ENCODE measurements at regions not wholly inside any gene's neighbourhood (a gene's known extent, or its start where the extent isn't known, plus 50 kb on each side); places are given as distances from the start of the nearest gene placed in this dataset.
"Not testable (repeated sequence)": the region's sequence is repeated elsewhere in the genome, so short reads cannot be mapped to it uniquely, and the experiment has no call there.

- DNase-seq: no peak
Observed at GRCh38 chr6:90676516-90677300, 89.8 kb upstream of the MAP3K7 start.

DNA sequence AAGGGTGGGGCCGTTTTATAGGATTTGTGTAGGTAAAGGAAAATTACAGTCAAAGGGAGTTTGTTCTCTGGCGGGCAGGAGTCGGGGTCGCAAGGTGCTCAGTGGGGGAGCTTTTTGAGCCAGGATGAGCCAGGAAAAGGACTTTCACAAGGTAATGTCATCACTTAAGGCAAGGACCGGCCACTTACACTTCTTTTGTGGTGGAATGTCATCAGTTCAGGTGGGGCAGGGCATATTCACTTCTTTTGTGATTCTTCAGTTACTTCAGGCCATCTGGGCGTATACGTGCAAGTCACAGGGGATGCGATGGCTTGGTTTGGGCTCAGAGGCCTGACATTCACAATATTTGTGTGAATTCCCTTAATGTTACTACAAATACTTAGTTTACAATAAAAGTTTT lies 88.2 kb upstream of the MAP3K7 start:
- DNase-seq: not testable (repeated sequence)

GRCh38 chr6:90674077-90674476 lies 87.2 kb upstream of the MAP3K7 start:
- DNase-seq: not testable (repeated sequence)

DNA sequence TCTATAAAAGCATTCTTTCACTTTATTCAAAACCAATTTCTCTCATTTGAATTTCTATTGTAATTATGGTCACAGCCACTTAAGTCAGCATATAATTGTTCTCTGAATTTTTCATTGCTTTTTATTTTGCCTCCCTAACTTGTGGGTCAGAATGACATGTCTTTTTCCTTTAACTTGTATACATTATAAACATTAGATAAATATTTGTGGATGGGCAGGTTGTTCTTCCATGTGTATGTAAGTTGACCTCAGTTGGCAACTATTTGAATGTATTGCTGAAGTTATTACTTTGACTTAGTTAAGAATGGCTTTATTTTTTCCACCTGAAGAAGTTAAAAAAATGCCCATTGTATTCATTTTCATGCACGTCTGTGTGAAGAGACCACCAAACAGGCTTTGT lies 83.0 kb upstream of the MAP3K7 start:
- DNase-seq: no peak

GRCh38 chr6:90669420-90669819 lies 82.5 kb upstream of the MAP3K7 start:
- no peak for DNase-seq

DNA sequence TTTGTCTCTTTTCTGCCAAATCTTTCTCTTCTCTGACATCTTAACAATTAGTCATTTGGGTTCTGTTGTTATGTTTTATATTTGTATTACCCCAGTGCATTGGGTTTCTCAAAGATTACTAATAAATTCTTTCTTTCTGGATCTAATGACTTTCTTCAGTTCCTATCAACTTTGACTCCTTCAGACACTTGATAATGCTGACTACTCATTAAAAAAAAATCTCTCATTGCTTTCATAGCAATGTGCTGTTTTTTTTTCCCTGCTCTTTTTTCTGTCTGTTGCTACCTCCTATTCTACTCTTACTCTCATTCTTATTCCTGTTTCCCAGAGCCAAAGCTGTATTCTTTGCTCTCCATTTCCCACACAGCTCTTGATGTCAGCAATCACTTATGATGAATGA lies 81.3 kb upstream of the MAP3K7 start:
- DNase-seq: no peak

DNA sequence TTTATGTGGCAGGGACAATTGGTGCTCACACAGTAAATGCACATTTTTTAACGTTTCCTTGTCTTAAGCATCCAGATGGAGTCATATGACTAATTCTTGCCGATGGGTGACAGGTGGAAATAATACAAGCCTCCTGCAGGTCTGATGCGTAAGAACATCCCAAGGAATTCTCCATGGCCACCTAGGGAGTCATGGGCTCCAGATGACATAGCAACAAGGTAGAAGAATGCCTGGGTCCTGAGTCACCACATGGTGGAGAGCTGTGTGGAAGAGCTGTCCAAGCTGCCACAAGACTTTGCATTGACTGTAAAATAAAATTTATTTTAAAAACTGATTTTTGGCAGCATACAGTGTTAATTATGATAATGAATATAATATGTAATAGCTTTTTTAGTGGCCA lies 77.0 kb upstream of the MAP3K7 start:
- no peak for DNase-seq

- no peak for DNase-seq
Observed at GRCh38 chr6:90663106-90663505, 76.2 kb upstream of the MAP3K7 start.

GRCh38 chr6:90660931-90661330 lies 74.1 kb upstream of the MAP3K7 start:
- DNase-seq: no peak

- no peak for DNase-seq
Observed at GRCh38 chr6:90658497-90658896, 71.6 kb upstream of the MAP3K7 start.

DNA sequence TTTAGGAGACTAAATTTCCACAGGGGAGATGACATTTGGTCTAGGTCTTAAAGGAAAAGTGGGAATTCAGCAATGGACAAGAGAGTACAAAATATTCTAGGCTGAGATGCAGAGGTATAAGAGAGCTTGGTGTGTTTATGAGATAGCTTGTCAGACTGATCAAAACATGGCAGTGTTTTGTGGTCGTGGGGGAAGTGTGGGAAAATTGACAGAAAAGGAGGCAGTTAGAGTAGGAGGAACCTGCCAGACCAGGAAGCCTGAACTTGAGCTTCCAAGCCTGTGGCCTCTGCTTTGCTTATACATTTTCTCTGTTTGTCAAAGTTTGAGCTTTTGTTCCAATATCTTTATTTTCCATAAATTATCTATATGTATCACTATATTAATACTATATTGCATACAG lies 69.5 kb upstream of the MAP3K7 start:
- DNase-seq: no peak

DNA sequence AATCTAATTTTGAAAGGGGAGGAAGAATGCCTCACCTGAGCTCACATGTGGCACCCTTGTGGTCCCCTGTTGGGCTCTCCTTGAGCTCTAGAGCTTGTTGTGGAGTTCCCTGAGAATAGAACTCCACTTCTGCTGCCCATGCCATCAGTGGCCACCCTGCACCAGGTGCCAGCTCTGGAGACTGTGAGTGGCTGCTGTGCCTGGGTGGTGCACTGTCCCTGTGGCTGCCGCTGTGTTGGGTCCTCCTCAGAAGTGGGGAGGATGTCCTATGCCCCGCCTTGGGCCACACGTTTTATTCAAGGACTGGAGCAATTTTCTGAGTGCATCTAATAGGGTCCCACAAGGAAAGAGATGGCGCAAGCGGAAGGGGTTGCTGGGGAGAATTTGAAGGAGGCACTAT lies 67.9 kb upstream of the MAP3K7 start:
- DNase-seq: no peak

- no peak for DNase-seq
Observed at GRCh38 chr6:90654166-90654565, 67.3 kb upstream of the MAP3K7 start.

DNA sequence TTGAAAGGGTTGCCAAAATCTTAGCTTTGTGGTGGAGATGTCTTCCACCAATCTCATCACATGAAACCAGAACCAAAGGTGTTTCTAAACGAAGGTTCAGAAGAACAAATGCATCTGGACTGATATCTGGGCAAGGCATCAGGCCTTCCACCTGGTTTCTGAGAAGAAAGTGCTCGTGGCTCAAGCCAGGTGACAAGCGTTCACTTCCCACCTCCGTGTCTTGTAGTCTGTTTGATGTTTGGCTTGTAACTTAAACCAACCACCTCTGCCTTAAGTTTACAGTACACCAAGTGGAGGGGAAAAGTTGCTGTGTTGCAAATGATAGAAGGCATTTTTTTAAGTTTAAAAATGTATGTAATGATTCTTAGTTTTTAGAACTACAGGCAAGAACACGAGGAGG lies 66.9 kb upstream of the MAP3K7 start:
- DNase-seq: no peak

GRCh38 chr6:90650041-90650940 lies 63.4 kb upstream of the MAP3K7 start:
- no peak for DNase-seq

DNA sequence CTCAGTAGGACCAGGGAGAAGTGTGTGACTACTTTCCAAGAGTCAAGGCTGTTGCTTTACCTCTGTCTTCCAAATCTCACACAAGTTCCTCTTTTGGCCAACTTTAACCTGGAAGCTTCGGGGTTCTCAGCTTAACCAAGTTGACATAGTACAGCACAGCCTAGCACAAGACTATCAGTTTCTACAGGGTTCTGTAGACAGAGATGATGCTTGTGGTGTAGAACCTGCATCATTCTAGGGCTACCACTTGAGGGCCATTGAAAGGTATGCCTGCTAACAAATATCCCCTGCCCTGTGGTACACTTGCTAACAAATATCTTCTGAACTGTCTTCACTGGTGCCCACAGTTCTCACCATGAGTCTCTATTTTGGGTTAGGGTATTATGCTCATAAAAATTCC lies 62.0 kb upstream of the MAP3K7 start:
- no peak for DNase-seq

GRCh38 chr6:90646940-90647339 lies 60.1 kb upstream of the MAP3K7 start:
- no peak for DNase-seq

DNA sequence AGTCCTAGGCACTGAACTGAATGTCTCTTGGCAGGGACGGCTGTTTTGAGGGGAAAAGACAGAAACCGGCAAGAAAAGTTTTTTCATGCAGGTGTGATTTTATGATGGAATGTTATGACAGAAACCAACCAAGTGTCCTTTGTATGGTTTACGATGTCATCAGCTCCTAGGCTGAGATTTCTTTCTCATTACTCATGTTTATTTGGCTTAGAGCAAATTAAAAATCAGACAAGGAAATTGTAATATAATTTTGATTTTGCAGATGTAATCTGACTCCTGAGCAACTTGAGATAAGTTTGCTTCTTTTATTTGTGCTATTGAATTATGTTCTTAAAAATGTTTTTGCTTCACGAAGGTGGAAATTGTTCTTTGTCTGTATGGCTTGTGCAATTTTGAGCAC lies 58.8 kb upstream of the MAP3K7 start:
- no peak for DNase-seq

GRCh38 chr6:90644492-90644891 lies 57.6 kb upstream of the MAP3K7 start:
- no peak for DNase-seq

GRCh38 chr6:90643381-90643780 lies 56.5 kb upstream of the MAP3K7 start:
- DNase-seq: no peak

DNA sequence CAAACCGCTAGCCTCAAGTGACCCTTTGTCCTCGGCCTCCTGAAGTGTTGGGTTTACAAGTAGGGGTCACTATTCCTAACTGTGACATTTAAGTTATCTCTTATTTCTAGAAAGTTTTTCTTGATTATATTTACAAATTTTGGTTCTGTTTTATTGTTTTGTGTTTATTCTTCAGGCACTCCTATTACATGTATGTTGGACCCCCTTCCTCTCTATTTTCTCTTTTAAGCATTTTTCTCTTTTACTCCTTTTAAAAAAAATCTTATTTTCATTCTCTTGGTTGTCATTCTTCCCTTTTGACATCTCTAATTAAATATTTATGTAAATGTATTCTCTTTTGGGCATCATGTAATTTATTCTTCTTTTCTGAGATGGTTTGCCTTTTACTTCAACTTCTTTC lies 50.4 kb upstream of the MAP3K7 start:
- DNase-seq: no peak
